MCF 10A (cell line): ENCODE measurements at regions not wholly inside any gene's neighbourhood (a gene's known extent, or its start where the extent isn't known, plus 50 kb on each side); places are given as distances from the start of the nearest gene placed in this dataset.
"Not testable (repeated sequence)": the region's sequence is repeated elsewhere in the genome, so short reads cannot be mapped to it uniquely, and the experiment has no call there.

Experiments used
- BruUV-seq: library from RNA; stranded (reverse); fragments of 400-500 nt; replicated peaks from 2 replicates; lab custom pipeline; 2021; lab: Mats Ljungman, UMichigan
- CTCF ChIA-PET: fragments of 300-600 bp; sonication (Branson Sonifier 250); formaldehyde crosslinking; extraction: SDS; loops from one replicate; lab custom pipeline; 2021; ENCODE audit warnings: antibody characterized with exemption, inconsistent platforms; lab: Yijun Ruan, JAX
- POLR2A ChIA-PET: fragments of 300-600, 350-650 bp; sonication (Branson Sonifier 250); formaldehyde crosslinking; extraction: SDS; loops from one replicate; lab custom pipeline; 2020; ENCODE audit warnings: antibody characterized with exemption, inconsistent platforms; lab: Yijun Ruan, JAX
- DNase-seq: peaks from one replicate; pipeline ENCODE4 v3.0.0-alpha.2; 2018; ENCODE audit not compliant: unreplicated experiment
- H3K27ac Mint-ChIP-seq: one replicate; pipeline ENCODE4 v1.8.0; 2022; ENCODE audit warnings: mild to moderate bottlenecking, low read depth, mixed read lengths; ENCODE audit not compliant: unreplicated experiment
- H3K27me3 Mint-ChIP-seq: one replicate; pipeline ENCODE4 v1.8.0; 2022; ENCODE audit warnings: mixed read lengths; ENCODE audit not compliant: insufficient read depth, unreplicated experiment
- H3K36me3 Mint-ChIP-seq: one replicate; pipeline ENCODE4 v1.8.0; 2022; ENCODE audit warnings: mild to moderate bottlenecking, moderate library complexity, mixed read lengths; ENCODE audit not compliant: insufficient read depth, unreplicated experiment
- H3K4me1 Mint-ChIP-seq: one replicate; pipeline ENCODE4 v1.8.0; 2022; ENCODE audit warnings: mixed read lengths; ENCODE audit not compliant: insufficient read depth, unreplicated experiment
- H3K4me3 Mint-ChIP-seq: one replicate; pipeline ENCODE4 v1.8.0; 2022; ENCODE audit warnings: mild to moderate bottlenecking, moderate library complexity, mixed read lengths; ENCODE audit not compliant: unreplicated experiment
- H3K9me3 Mint-ChIP-seq: one replicate; pipeline ENCODE4 v1.8.0; 2022; ENCODE audit warnings: mixed read lengths; ENCODE audit not compliant: unreplicated experiment
- intact Hi-C: fragments of 100-400 bp; cut with micrococcal nuclease; formaldehyde crosslinking; loops from 2 replicates; pipeline ENCODE4 v1.14.1; 2022
- TF ChIP-seq, protein P1 (sequence below): fragments of 200-600 bp; IDR thresholded peaks from one replicate; pipeline ENCODE4 v1.8.0; 2022; ENCODE audit warnings: antibody characterized with exemption, mild to moderate bottlenecking; ENCODE audit not compliant: unreplicated experiment

DNA sequence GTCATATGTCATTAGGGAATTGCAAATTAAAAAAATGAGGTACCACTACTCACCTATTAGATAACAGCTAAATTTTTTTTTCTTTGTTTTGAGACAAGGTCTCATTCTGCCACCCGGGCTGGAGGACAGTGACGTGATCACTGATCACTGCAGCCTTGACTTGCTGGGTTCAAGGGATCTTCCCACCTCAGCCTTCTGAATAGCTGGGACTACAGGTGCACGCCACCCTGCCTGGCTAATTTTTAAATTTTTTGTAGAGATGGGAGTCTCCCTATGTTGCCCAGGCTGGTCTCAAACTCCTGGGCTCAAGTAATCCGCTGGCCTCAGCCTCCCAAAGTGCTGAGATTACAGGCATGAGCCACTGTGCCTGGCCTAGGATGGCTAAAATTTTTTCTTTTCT lies 57.1 kb upstream of the NCOA3 start:
- CTCF ChIA-PET, result interaction anchor here (0.7 to 1.0 kb wide), 2 partner anchors 9 to 17 kb away, joined by 3 read pairs; no protein-coding TSS in a partner anchor
- no peak overlapping the region for H3K4me3 Mint-ChIP-seq

DNA sequence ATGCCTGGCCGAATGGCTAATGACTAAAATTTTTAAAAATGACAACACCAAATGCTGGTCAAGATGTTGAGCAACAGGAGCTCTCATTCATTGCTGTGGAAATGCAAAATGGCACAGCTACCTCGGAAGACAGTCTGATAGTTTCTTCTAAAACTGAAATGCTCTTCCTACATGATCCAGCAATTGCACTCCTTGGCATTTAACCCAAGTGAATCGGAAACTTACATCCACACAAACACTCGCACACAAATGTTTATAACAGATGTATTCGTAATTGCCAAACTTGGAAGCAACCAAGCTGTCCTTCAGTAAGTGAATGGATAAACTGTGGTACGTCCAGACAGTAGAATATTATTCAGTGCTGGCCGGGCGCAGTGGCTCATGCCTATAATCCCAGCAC lies 56.4 kb upstream of the NCOA3 start:
- DNase-seq, result no peak
- Mint-ChIP-seq H3K27me3 (no peaks in the 10 kb centered on the region), H3K9me3 (no peaks in the 10 kb centered on the region), H3K36me3 (no peaks in the 10 kb centered on the region), H3K4me3 (no peak overlapping the region), H3K4me1 (peaks cover 6% of the 10 kb centered on the region), H3K27ac (no peak overlapping the region)
- TF ChIP-seq, protein P1, sequence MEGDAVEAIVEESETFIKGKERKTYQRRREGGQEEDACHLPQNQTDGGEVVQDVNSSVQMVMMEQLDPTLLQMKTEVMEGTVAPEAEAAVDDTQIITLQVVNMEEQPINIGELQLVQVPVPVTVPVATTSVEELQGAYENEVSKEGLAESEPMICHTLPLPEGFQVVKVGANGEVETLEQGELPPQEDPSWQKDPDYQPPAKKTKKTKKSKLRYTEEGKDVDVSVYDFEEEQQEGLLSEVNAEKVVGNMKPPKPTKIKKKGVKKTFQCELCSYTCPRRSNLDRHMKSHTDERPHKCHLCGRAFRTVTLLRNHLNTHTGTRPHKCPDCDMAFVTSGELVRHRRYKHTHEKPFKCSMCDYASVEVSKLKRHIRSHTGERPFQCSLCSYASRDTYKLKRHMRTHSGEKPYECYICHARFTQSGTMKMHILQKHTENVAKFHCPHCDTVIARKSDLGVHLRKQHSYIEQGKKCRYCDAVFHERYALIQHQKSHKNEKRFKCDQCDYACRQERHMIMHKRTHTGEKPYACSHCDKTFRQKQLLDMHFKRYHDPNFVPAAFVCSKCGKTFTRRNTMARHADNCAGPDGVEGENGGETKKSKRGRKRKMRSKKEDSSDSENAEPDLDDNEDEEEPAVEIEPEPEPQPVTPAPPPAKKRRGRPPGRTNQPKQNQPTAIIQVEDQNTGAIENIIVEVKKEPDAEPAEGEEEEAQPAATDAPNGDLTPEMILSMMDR, result no peak
- BruUV-seq, result no TSS peak
- intact Hi-C loops, result no loop called here
- ChIA-PET POLR2A (interaction anchor here (1.1 to 3.5 kb wide), 5 partner anchors 9 to 86 kb away, joined by 3 to 22 read pairs (median 7); no protein-coding TSS in a partner anchor), CTCF (interaction anchor here (0.7 to 1.0 kb wide), 2 partner anchors 8 to 17 kb away, joined by 3 read pairs; no protein-coding TSS in a partner anchor)

More for the DNA sequence above, 57.1 kb upstream of the NCOA3 start:
- H3K9me3 Mint-ChIP-seq, result no peaks in the 10 kb centered on the region
- intact Hi-C loops, result no loop called here
- H3K27ac Mint-ChIP-seq, result no peak overlapping the region
- BruUV-seq, result no TSS peak
- peaks cover 6% of the 10 kb centered on the region for H3K4me1 Mint-ChIP-seq
- DNase-seq, result no peak
- H3K27me3 Mint-ChIP-seq, result no peaks in the 10 kb centered on the region
- H3K36me3 Mint-ChIP-seq, result no peaks in the 10 kb centered on the region
- TF ChIP-seq, protein P1, result no peak
- POLR2A ChIA-PET, result interaction anchor here (2.1 to 3.5 kb wide), 4 partner anchors 10 to 12 kb away, joined by 7 to 22 read pairs (median 12); no protein-coding TSS in a partner anchor

DNA sequence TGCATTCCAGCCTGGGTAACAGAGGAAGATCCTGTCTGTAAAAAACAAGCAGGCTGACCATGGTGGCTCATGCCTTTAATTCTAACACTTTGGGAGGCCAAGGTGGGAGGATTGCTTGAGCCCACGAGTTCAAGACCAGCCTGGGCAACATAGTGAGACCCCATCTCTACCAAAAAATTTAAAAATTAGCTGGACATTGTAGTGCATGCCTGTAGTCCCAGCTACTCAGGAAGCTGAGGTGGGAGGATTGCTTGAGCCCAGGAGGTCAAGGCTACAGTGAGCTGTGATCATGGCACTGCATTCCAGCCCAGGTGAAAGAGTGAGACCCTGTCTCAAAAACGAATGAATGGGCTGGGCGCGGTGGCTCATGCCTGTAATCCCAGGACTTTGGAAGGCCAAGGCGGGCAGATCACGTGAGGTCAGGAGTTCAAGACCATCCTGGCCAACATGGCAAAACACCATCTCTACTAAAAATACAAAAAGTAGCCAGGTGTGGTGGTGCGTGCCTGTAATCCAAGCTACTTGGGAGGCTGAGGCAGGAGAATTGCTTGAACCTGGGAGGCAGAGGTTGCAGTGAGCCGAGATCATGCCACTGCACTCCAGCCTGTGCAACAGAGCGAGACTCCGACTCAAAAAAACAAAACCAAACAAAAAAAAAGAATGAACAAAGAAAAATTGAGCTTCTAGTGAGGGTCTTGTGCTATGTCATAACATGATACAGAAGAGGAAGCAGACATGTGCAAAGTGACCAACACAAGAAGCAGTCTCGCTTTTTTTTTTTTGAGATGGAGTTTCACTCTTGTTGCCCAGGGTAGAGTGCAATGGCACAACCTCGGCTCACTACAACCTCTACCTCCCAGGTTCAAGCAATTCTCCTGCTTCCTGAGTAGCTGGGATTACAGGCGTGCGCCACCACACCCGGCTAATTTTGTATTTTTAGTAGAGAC lies 54.1 kb upstream of the NCOA3 start:
- ChIA-PET POLR2A (interaction anchor here (3.5 kb wide), 1 partner anchor 13 kb away, joined by 12 read pairs; no protein-coding TSS in a partner anchor), CTCF (interaction anchor here (0.6 to 1.0 kb wide), 3 partner anchors 54 to 266 kb away, joined by 3 to 4 read pairs (median 3); partner anchors contain the start of gene NCOA3)
- H3K4me1 Mint-ChIP-seq, H3K27me3 Mint-ChIP-seq, intact Hi-C loops, H3K4me3 Mint-ChIP-seq, H3K9me3 Mint-ChIP-seq, H3K36me3 Mint-ChIP-seq, DNase-seq, BruUV-seq, H3K27ac Mint-ChIP-seq: not testable (repeated sequence)

DNA sequence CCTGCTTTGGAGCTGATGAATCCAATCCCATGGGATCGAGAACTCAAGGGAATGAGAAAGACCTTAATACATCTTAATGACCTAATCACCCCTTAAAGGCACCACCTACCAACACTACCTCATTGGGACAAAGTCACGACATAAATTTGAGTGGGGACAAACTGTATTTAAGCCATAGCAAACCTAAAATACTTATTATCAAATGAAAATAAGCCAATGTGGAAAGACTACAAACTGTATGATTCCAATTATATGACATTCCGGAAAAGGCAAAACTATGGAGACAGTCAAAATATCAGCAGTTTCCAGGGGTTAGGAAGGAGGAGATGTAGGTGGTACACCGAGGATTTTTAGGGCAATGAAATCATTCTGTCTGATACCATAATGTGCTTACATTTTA lies 53.3 kb upstream of the NCOA3 start:
- no peaks in the 10 kb centered on the region for H3K9me3 Mint-ChIP-seq
- no TSS peak for BruUV-seq
- H3K27me3 Mint-ChIP-seq, result no peaks in the 10 kb centered on the region
- H3K4me1 Mint-ChIP-seq, result peaks cover 8% of the 10 kb centered on the region
- no peak overlapping the region for H3K27ac Mint-ChIP-seq
- H3K4me3 Mint-ChIP-seq, result no peak overlapping the region
- TF ChIP-seq, protein P1, result no peak
- POLR2A ChIA-PET, result interaction anchor here (1.0 to 3.5 kb wide), 2 partner anchors 14 to 57 kb away, joined by 3 to 12 read pairs; no protein-coding TSS in a partner anchor
- intact Hi-C loops, result no loop called here
- CTCF ChIA-PET, result interaction anchor here (0.6 to 1.0 kb wide), 2 partner anchors 53 to 64 kb away, joined by 3 to 4 read pairs; partner anchors contain the start of gene NCOA3
- DNase-seq, result no peak
- H3K36me3 Mint-ChIP-seq, result peaks cover 6% of the 10 kb centered on the region
